ENCODE measurements at regions not wholly inside any gene's neighbourhood (a gene's known extent, or its start where the extent isn't known, plus 50 kb on each side); places are given as distances from the start of the nearest gene placed in this dataset.

DNA sequence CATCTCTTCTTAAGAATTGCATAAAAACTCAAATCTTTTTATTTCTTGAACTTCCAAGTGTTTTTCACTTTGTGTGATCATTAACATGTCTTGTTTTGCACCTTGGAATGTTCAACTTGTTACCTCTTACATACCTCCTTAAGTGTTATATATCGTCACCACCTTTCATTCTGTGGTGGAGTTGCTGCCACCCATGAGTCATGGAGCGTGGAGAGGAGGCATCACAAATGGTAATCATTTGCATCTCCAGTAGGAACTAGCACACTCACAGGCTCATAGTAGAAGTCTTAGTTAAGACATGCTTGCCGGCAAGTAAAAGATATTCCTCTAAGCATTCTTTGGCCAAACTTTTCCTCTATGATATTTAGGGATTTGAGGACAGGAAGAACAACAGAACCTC, 67.0 kb upstream of the VCX start:
- H3K4me1 Mint-ChIP-seq (ENCODE audit: unreplicated experiment) = no peaks in the 10 kb centered on the region
- H3K36me3 Mint-ChIP-seq (ENCODE audit: unreplicated experiment) = no peaks in the 10 kb centered on the region

DNA sequence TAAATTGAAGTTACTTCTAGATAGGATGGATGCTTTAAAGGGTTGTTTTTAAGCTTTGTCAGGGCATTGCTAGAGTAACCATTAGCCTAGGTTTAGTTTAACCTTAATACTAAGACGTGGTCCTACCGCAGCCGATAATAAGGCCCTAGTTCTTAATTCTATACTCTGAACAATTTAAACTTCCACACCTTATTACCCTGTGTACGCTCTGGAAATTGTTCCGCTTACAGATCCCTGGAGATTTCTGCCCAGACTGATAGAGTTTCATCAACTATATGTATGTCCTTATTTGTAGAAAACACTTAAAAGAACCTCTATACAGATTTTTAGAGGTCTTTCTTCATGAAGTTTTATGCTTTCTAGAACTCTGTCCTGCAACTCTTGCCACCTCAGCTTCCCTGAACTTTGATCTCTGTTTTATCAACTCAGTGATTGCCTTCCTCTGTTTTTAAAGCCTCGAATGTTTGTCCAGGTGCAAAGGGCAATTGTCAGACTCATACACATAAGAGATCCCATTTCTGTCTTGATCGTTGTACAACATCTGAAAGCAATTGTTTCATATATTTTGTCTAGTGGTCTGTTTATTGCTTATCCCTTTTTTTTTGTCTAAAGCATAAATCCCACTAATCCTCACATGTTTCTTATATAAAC, 71.1 kb upstream of the VCX start:
- DNase-seq (ENCODE audit: extremely low spot score, unreplicated experiment) = no peak
- Mint-ChIP-seq H3K4me3 (ENCODE audit: unreplicated experiment) (no peak overlapping the region), H3K4me1 (ENCODE audit: unreplicated experiment) (no peaks in the 10 kb centered on the region), H3K27me3 (ENCODE audit: unreplicated experiment) (no peaks in the 10 kb centered on the region), H3K27ac (ENCODE audit: unreplicated experiment) (no peak overlapping the region), H3K36me3 (ENCODE audit: unreplicated experiment) (no peaks in the 10 kb centered on the region), H3K9me3 (ENCODE audit: unreplicated experiment) (peaks cover 8% of the 10 kb centered on the region)
- TF ChIP-seq, protein P1, sequence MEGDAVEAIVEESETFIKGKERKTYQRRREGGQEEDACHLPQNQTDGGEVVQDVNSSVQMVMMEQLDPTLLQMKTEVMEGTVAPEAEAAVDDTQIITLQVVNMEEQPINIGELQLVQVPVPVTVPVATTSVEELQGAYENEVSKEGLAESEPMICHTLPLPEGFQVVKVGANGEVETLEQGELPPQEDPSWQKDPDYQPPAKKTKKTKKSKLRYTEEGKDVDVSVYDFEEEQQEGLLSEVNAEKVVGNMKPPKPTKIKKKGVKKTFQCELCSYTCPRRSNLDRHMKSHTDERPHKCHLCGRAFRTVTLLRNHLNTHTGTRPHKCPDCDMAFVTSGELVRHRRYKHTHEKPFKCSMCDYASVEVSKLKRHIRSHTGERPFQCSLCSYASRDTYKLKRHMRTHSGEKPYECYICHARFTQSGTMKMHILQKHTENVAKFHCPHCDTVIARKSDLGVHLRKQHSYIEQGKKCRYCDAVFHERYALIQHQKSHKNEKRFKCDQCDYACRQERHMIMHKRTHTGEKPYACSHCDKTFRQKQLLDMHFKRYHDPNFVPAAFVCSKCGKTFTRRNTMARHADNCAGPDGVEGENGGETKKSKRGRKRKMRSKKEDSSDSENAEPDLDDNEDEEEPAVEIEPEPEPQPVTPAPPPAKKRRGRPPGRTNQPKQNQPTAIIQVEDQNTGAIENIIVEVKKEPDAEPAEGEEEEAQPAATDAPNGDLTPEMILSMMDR (IDR thresholded peaks at IDR 0.05) = no peak

More for the DNA sequence above, 67.0 kb upstream of the VCX start:
- TF ChIP-seq, protein P1 (IDR thresholded peaks at IDR 0.05) = no peak
- Mint-ChIP-seq H3K27me3 (ENCODE audit: unreplicated experiment) (no peaks in the 10 kb centered on the region), H3K27ac (ENCODE audit: unreplicated experiment) (no peak overlapping the region), H3K9me3 (ENCODE audit: unreplicated experiment) (peaks cover 4% of the 10 kb centered on the region), H3K4me3 (ENCODE audit: unreplicated experiment) (no peak overlapping the region)
- DNase-seq (ENCODE audit: extremely low spot score, unreplicated experiment) = no peak

DNA sequence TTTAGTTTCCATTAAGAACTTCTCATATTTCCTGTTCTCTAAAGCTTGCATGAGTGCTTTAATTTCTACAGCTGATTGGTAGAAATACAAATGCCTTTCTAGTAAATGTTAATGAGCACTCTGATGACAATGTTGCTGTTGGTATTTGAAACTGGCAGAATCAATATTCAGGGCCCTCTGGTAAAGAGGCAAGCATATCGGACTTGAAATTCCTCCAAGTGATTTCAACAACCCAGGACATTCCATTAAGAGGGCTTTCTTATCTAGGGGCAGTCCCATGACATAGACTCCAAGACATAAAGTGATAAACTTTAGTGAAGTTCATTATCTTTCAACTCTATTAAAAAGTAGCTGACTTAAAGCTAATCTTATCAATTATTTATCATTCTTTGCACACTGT, 83.1 kb upstream of the VCX start:
- TF ChIP-seq, protein P1 (IDR thresholded peaks at IDR 0.05) = no peak
- Mint-ChIP-seq H3K4me3 (ENCODE audit: unreplicated experiment) (no peak overlapping the region), H3K9me3 (ENCODE audit: unreplicated experiment) (no peaks in the 10 kb centered on the region), H3K27me3 (ENCODE audit: unreplicated experiment) (no peaks in the 10 kb centered on the region), H3K36me3 (ENCODE audit: unreplicated experiment) (no peaks in the 10 kb centered on the region), H3K27ac (ENCODE audit: unreplicated experiment) (no peak overlapping the region), H3K4me1 (ENCODE audit: unreplicated experiment) (no peaks in the 10 kb centered on the region)
- DNase-seq (ENCODE audit: extremely low spot score, unreplicated experiment) = no peak

DNA sequence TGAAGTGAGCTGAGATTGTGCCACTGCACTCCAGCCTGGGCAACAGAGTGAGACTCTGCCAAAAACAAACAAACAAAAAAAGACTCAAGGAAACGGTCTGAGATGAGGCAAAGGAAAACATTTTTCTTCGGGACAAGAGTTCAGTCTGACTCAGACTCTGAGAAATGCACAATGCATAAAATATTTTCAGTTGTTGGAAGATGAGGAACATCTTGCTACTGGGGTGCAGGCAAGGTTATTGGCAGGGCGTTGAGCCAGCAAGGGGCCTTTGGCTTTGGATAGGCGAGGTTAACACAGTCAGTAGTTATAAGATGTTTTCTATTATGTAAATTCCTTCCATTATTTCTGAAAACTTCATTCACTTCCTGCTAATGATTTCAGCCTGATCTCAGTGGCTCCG, 96.1 kb upstream of the VCX start:
- H3K27me3 Mint-ChIP-seq (ENCODE audit: unreplicated experiment) = no peaks in the 10 kb centered on the region
- H3K27ac Mint-ChIP-seq (ENCODE audit: unreplicated experiment) = peak overlapping the region; percentile 3
- H3K4me3 Mint-ChIP-seq (ENCODE audit: unreplicated experiment) = no peak overlapping the region
- H3K4me1 Mint-ChIP-seq (ENCODE audit: unreplicated experiment) = peaks cover 4% of the 10 kb centered on the region
- DNase-seq (ENCODE audit: extremely low spot score, unreplicated experiment) = no peak
- H3K9me3 Mint-ChIP-seq (ENCODE audit: unreplicated experiment) = peaks cover 4% of the 10 kb centered on the region
- TF ChIP-seq, protein P1 (IDR thresholded peaks at IDR 0.05) = no peak
- H3K36me3 Mint-ChIP-seq (ENCODE audit: unreplicated experiment) = no peaks in the 10 kb centered on the region

DNA sequence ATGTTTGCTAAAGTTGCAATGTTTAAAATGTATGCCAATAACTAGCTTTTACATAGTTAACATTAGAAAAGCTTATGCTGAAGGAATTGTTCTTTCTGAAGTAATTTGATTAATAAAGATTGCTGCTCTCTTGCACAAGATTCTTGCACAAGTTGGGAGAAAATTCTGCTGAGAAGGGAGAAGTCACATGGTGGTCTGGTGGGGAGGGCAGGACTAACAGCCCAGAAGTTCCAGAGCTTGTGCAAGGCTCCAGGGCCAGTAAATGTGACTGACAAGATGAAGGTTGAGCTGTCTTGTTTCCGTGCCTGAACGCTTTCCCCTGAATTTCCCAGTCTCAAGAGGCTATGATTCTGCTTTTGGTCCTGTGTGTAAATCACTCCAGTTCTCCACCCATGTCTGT, 112.9 kb upstream of the VCX start:
- H3K4me3 Mint-ChIP-seq (ENCODE audit: unreplicated experiment) = no peak overlapping the region
- peaks cover 4% of the 10 kb centered on the region for H3K9me3 Mint-ChIP-seq (ENCODE audit: unreplicated experiment)
- TF ChIP-seq, protein P1 (IDR thresholded peaks at IDR 0.05) = no peak
- H3K4me1 Mint-ChIP-seq (ENCODE audit: unreplicated experiment) = no peaks in the 10 kb centered on the region
- H3K27me3 Mint-ChIP-seq (ENCODE audit: unreplicated experiment) = no peaks in the 10 kb centered on the region
- H3K36me3 Mint-ChIP-seq (ENCODE audit: unreplicated experiment) = no peaks in the 10 kb centered on the region
- no peak overlapping the region for H3K27ac Mint-ChIP-seq (ENCODE audit: unreplicated experiment)
- no peak for DNase-seq (ENCODE audit: extremely low spot score, unreplicated experiment)
